NCI-H748 (cell line): ENCODE measurements at regions not wholly inside any gene's neighbourhood (a gene's known extent, or its start where the extent isn't known, plus 50 kb on each side); places are given as distances from the start of the nearest gene placed in this dataset.
"Not testable (repeated sequence)": the region's sequence is repeated elsewhere in the genome, so short reads cannot be mapped to it uniquely, and the experiment has no call there.

Experiments used
- DNase-seq: peaks from one replicate; lab custom pipeline; 2025; ENCODE audit not compliant: unreplicated experiment; lab: John Stamatoyannopoulos, UW

DNA sequence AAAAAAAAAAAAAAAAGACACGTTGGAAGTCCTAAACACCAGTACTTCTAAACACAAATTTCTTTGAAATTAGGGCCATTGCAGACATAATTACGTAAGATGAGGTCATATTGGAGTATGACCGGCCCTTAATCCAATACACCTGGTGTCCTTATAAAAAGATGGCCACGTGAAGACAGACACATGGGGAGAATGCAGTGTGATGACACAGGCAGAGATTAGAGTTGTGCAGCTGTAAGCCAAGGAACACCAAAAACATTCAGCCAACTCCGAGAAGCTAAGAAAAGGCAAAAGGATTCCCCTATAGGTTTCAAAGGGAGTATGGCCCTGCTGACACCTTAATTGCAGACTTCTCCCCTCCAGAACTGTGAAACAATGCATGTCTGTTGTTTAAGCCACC, 379.0 kb upstream of the PDZRN3 start:
- DNase-seq = no peak

DNA sequence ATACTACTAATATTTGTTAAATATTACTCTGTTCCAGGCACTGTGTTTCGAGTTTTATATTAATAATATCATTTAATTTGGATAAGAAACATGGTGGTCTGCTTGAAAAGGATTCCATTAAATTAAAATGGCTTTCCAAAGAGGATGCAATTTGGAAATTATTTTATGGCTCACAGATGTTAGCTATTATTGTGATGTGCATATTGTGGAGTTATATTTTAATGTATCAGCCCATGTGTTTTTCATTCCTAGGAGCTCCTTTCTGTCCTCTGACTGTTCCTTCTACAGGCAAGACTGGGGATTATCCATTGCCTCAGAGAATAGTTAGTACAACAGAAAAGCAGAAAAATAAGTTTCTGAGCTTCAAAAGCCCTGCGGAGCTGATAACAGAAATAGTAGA, 376.7 kb upstream of the PDZRN3 start:
- DNase-seq = no peak

DNA sequence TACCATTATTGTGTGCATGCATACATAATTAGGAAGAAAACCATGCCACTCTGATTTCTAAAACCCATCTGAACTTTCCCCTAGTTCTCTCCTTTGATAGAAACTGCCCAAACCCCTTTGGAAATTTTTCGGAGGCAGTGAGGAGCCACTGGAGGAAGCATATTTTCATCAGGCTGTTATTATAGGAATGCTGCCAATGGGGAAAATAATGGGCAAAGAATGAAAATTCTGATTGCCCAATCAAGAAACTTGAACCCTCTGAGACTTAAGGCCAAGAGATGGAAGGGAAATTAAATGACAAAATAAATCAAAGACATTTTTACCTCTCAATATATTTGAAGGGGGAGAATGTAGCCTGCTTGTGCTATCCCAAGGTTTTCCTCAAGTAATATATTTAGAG, 376.0 kb upstream of the PDZRN3 start:
- DNase-seq = no peak

DNA sequence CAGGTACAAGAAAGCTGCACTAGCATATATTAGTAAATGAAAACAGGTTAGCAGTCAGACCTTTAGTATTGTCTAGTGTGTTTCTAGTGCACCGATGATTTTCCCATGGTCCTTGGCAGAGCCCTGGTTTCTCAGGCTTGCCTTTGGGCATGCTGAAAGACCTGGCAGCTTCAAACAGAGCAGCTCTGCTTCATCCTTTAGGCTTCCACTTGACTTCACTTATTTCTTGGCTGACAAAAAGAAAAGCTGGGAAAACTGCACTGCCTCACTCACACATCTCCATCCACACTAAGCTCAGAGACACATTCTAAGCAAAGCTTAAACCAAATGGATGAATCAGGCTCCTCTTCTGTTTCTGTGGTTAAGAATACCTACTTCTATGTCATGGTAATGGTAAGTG, 374.8 kb upstream of the PDZRN3 start:
- DNase-seq = no peak

DNA sequence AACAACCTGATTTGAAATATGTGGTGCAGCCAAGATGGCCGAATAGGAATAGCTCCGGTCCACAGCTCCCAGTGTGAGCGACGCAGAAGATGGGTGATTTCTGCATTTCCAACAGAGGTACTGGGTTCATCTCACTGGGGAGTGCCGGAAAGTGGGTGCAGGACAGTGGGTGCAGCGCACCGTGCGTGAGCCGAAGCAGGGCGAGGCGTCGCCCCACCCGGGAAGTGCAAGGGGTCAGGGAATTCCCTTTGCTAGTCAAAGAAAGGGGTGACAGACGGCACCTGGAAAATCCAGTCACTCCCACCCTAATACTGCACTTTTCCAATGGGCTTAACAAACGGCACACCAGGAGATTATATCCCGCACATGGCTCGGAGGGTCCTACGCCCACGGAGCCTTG, 365.9 kb upstream of the PDZRN3 start:
- not testable (repeated sequence) for DNase-seq

DNA sequence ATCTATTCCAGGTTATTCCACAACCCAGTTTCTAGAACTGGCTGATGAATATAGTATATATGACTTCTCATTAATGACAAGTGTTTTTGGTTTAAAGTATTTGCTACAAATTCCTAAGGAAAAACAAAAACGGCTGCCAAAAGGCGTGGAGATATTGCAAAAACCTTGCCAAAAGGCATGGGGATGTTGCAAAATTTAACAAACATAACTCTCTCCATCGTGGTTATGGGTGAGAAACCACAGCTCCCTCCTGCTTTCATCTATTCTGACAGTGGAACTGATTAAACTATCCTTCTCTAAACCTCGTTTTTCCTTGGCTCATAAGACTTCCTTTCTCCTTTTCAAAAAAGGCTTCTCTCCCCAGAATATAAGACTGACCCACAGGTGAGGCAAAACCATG, 342.0 kb upstream of the PDZRN3 start:
- DNase-seq = no peak

DNA sequence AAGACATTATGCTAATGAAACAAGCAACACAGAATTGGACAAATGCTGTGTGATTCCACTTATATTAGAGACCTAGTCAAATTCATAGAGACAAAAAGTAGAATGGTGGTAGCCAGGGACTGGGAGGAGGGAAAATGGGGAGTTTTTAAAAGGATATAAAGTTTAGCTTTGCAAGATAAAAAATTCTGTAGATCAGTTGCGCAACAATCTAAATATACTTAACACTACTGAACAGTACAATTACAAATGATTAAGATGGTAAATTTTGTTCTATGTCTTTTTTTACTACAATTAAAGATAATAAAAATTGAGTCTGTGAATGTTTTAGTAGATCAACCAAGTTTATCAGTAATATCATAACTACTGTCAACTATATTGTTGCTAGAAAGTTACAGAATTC, 340.1 kb upstream of the PDZRN3 start:
- DNase-seq = no peak

DNA sequence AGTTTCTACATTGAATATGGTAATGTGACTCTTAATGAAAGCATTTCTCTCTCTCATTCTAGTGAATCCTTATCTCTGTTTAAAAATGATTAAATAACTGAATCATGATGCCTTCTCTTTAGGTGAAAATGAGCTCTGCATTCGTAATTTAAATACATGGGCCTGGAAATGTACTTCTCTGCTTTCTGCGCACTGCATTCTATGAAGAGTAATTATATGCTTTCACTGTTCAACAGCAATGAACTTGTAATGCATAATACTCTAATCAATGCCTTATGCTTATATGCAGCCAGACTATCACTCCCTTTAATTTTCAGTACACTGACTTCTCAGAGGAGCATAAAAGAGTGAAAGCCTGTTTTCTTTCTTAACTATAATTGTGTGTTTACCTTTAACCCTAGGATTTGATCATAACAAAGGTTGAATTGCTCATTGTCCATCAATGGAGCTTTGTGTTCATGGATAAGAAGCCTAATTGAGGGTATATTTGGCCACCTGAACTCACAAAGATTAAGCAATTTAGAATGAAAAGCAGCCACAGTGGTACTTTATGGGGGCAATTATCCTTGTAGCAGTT, 330.8 kb upstream of the PDZRN3 start:
- DNase-seq = peak; percentile 97

DNA sequence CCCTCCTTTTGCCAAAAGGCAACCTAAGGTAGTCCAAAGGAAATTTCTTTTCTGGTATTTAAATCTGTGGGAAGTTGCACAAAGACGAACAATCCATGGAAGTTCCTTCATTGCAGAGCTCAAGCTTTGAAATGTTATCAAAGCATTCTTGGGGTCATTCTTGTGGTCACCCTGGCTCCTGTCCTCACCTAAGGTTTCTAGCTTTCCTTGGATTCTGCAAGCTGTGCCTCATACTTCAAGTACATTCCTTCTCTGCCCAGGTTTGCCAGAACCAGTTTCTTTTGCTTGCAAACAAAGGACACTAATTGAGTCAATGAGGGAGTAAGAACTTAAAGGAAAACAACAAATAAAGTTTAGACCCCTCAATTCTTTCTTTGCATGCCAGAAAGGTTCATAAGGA, 329.8 kb upstream of the PDZRN3 start:
- DNase-seq = no peak

DNA sequence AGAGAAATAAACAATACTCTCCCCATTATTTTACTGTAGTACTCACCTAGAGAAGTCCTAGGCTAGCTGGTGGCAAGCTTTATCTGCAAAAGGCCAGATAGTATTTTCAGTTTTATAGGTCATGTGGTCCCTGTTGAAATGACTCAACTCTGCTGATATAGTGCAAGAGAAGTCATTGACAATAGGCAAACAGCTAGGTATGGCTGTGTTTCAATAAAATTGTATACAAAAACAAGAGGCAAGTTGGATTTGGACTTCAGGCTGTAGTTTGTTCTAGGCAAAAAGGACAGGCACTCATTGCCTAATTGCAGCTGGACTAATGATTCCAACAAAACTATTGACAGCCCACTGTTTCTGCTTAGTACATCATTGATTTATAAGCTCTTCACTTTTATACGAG, 328.0 kb upstream of the PDZRN3 start:
- DNase-seq = peak; percentile 10

DNA sequence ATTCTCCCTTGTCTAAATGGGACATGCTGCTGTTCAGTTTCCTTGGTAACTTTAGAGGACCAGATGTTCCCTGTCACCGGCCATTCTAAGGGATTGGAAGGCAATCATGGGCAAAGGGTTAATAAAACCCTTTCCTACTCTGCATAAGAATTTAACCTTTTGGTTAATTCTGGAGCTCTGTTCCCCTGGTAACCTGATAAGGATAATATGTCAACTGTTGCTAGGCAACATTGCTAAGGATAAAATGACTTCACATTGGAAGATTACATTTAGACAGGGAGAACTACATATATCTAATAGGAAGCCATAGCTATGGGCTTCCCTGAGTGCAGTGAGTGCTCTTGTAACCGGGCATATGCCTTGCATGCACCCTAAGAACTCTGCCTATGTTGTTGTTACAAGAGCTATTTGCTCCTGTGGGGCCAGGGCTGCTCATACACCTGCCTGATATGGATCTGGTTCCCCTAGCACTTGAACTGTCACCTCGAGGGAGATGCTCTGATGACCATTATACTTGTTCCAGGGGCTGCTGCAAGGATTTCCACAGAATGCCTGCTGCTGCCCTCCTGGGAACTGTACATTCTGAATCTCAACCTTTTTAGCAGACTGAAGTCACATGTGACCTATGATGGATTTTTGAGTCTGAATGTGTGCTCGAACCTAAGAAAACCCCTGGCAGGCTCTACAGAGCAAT, 326.3 kb upstream of the PDZRN3 start:
- DNase-seq = peak; percentile 40

DNA sequence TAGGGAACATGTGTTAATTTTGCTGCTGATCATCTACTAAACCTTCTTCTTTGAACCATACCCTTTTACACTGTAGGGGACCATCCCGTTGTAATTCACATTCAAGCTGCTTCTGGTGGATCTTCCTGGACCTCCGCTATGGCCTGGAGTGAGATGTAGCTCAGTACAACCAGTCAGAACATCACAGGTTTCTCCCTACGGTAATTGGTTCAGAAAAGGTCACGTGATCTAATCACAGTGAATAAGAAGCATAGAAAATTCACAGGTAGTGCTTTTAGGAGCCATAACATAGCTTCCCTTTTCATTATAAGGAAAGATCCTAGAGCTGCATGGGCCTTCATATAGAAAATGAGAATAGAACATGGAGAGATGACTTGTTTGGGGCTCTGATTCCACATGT, 320.8 kb upstream of the PDZRN3 start:
- no peak for DNase-seq

DNA sequence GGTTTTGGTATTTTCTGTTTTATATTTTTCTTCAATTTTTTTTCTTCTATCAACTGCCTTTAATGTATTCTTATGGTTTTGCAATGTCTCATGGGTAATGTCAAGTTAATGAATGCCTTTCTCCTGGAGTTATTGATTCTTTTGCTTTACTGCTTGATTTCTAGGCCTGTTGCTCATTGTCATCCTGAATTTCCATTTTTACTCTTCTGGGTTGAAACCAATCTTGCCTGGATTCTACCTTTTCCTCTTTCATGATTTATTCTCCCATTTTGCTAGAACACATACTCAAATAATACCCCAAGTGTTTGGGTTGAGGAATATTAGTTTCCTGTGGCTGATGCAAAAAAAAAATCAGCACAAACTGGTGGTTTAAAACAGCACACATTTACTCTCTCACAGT, 315.2 kb upstream of the PDZRN3 start:
- no peak for DNase-seq

DNA sequence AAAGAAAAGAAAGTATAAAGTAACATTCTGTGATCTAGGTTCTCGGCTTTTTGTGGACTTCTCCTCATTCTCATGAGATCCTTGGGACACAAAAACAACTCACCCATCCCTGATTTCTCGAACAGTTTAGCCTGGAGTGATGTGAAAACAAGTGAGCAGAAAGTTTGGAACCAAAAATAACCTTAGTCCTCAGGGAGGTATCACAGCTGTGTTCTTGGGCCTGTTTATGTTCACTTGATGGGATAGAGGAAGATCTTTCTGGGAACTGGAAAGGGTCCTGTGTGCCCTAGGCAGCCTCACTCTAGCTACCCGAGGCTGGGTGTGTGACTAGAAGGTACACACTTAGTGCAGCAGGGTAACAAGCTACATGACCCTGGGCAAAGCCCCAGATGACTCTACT, 308.8 kb upstream of the PDZRN3 start:
- no peak for DNase-seq

DNA sequence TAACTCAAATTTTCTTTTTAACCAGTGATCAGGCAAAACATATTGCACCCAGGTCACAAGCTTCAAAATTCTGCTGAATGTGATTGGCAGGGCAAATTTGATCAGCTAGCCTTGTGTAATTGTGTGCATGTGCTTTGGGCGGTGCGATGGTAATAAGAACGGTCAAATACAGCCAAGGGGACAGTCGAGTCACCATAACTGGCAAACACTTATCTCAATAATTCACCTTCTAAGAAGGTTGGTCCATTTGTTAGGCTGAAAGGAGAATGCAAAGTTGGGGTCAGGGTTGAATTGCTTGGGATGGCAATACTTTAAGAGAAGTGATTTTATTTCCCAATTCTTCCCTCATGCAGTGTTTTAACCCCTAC, 302.4 kb upstream of the PDZRN3 start:
- no peak for DNase-seq

DNA sequence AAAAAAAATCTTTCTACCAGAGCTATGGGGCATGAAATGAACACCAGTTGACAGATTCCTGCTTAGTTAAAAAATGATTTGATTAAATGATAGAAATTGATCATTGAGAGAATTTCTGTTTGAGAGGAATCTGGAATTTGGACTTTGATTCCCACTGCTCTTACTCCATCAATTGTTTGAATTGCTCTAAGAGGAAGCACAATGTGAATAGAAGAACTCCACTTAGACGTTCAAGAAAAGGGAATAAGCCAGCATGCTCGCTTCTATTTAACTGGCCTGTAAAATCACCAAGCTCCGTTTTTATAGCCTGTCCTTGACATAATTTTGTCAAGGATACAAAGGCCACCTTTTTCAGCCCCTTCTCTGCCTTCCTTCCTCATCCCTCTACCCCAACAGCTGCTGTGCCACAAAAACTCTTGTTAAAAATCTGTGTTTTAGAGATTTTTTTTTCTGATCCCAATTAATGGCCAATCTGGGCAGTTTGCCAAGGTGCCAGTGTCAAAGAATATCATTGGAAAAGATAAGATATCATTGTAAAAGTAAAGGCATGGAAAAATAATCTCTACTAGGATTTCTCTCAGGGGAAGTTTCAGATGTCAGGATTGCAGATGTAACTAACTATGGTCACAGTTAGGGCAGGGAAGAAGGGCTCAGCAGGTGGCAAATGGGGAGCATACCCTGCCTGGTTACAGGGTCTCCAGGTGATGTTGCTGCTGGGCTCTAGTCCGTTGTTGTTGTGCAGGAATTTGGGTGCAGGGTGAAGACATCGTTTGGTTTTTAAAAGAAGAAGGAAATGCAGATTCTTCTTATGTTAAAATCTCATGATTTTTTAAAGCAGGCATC, 301.8 kb upstream of the PDZRN3 start:
- no peak for DNase-seq

DNA sequence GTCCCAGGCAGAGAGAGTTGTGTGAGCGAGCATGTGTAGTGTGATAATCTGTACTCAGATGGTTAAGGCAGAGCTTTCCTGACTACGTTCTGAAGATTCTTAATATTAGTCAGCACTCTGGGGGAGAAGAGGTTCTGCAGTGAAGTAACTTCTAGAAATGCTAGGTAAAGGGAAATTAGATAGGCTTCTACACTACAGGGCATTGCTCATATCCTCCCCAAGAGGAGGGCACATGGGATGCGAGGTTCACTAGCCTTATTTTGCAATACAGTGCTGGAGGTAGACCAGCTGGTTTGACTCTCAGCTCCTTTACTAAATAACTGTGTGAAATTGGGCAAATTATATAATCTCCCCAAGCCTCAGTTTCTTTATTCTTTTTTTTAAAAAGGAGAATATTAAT, 300.3 kb upstream of the PDZRN3 start:
- no peak for DNase-seq

DNA sequence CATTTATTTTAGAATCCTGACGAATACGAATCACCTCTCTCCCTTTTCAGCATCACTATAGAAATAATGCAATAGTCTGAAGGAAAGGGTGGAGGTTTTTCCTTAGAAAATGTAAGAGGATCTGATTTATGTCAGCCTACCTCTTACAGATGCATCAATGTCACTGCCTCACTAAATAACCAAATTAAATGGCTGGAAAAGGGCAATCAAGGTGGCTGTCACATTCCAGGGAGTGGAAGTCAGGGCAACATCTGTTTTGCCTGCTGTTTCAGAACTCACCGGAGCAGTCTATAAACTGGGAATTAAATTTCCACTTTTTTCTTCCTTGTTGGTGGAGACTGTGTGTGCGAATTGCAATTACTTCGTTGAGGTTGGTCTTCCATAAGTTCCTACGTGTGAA, 299.3 kb upstream of the PDZRN3 start:
- no peak for DNase-seq

DNA sequence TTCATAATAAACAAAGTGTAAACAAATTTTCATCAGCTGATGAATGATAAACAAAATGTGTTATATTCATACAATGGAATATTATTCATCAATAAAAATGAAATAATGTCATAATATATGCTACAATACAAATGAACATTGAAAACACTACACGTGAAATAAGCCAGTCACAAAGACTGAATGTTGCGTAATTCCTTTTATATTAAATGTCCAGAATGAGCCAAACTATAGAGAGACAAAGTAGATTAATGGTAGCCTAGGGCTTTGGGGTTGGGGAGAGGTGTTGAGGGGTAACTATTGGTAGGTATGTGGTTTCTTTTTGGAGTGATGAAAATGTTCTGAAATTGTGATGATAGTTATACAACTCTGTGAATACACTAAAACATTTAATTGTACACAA, 292.9 kb upstream of the PDZRN3 start:
- DNase-seq = no peak

DNA sequence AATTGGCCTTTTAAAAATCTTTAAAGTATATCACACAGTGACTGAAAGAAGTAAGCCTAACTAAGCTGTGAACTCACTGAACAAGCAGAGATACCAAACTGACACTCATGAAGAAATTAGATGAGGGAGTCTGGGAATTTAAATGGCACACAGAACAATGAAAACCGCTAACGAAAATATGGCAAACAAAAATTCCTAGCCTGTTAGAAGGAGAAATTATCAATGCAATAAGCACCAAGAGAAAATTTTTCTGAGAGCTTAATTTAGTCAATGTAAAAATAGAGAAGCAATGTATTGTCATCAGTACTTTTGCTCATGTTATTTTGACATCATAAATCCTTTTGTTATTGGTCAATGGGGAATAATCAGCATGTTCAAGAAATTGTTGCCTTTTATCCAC, 291.1 kb upstream of the PDZRN3 start:
- DNase-seq = no peak

DNA sequence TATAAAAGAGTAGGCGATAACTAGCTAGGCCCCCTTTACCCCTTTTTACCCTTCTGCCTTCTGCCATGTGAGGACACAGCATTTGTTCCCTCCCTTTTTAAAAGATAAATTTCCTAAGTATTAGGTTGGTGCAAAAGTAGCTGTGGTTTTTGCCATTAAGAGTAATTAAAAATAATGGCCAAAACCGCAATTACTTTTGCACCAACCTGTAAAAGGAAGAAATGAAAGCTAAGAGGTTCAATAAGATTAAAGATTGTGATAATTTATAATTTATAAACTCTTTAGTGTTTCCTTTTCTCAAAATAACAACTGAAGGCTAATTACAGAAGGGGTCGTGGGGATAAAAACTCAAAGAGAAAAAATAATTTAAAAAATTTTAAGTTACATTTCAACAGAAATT, 283.5 kb upstream of the PDZRN3 start:
- DNase-seq = no peak

DNA sequence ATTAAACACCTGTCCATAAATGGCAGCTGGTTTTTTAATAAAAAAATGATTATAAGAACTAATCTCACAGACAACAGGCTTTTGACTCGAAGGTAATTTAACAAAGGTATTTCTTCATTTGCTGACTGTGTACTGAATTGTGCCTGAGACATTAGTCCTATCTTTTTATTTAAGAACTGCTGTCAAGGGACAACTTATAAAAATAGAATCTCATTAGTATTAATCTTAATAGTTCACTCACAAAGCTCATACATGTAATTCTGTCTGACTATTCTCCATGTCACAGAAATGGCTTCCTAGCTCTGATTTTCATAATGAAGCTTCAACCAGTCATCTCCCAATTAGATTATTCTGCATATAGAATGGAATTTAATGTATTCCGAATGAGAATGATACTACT, 276.9 kb upstream of the PDZRN3 start:
- no peak for DNase-seq
